ENCODE measurements at regions not wholly inside any gene's neighbourhood (a gene's known extent, or its start where the extent isn't known, plus 50 kb on each side); places are given as distances from the start of the nearest gene placed in this dataset.
"Not testable (repeated sequence)": the region's sequence is repeated elsewhere in the genome, so short reads cannot be mapped to it uniquely, and the experiment has no call there.

- DNase-seq (ENCODE audit: low spot score in 2 of 2) = no peak
- 96 to 97% methylated on average over 2 of the region's 2 CpGs for WGBS, 2 donors
- TF ChIP-seq CTCF (IDR thresholded peaks at IDR 0.05) = no peak
- TF ChIP-seq POLR2A (IDR thresholded peaks at IDR 0.05) = no peak
- intact Hi-C loops (cut with DNase I; ENCODE audit: low total_unique reads) = no loop called here
- no peak overlapping the region for H3K4me3 ChIP-seq (ENCODE audit: low read depth, poor library complexity, severe bottlenecking)
Observed at GRCh38 chr11:109667719-109668118, 245.7 kb downstream of the C11orf87 start.

GRCh38 chr11:109668973-109669634 lies 247.1 kb downstream of the C11orf87 start:
- no peak for DNase-seq (ENCODE audit: low spot score in 2 of 2)
- intact Hi-C loops (cut with DNase I; ENCODE audit: low total_unique reads) = no loop called here
- H3K4me3 ChIP-seq (ENCODE audit: low read depth, poor library complexity, severe bottlenecking) = no peak overlapping the region
- TF ChIP-seq POLR2A (IDR thresholded peaks at IDR 0.05) (no peak), CTCF (IDR thresholded peaks at IDR 0.05) (no peak)
- WGBS, 2 donors = 42 to 53% methylated on average over 2 of the region's 2 CpGs

- intact Hi-C loops (cut with DNase I; ENCODE audit: low total_unique reads) = no loop called here
- H3K4me3 ChIP-seq (ENCODE audit: low read depth, poor library complexity, severe bottlenecking) = no peak overlapping the region
- TF ChIP-seq CTCF (IDR thresholded peaks at IDR 0.05) = no peak
- no peak for TF ChIP-seq POLR2A (IDR thresholded peaks at IDR 0.05)
- DNase-seq (ENCODE audit: low spot score in 2 of 2) = no peak
Observed at GRCh38 chr11:109677231-109677630, 255.2 kb downstream of the C11orf87 start.

- TF ChIP-seq CTCF (IDR thresholded peaks at IDR 0.05) = no peak
- TF ChIP-seq POLR2A (IDR thresholded peaks at IDR 0.05) = no peak
- H3K4me3 ChIP-seq (ENCODE audit: low read depth, poor library complexity, severe bottlenecking) = no peak overlapping the region
- no peak for DNase-seq (ENCODE audit: low spot score in 2 of 2)
- intact Hi-C loops (cut with DNase I; ENCODE audit: low total_unique reads) = no loop called here
Observed at GRCh38 chr11:109677876-109678275, 255.9 kb downstream of the C11orf87 start.

- no peak for DNase-seq (ENCODE audit: low spot score in 2 of 2)
- intact Hi-C loops (cut with DNase I; ENCODE audit: low total_unique reads) = no loop called here
- TF ChIP-seq CTCF (IDR thresholded peaks at IDR 0.05) (no peak), POLR2A (IDR thresholded peaks at IDR 0.05) (no peak)
- no peak overlapping the region for H3K4me3 ChIP-seq (ENCODE audit: low read depth, poor library complexity, severe bottlenecking)
Observed at GRCh38 chr11:109680127-109680526, 258.1 kb downstream of the C11orf87 start.

GRCh38 chr11:109682788-109683187 lies 260.8 kb downstream of the C11orf87 start:
- DNase-seq (ENCODE audit: low spot score in 2 of 2); intact Hi-C loops (cut with DNase I; ENCODE audit: low total_unique reads); H3K4me3 ChIP-seq (ENCODE audit: low read depth, poor library complexity, severe bottlenecking): not testable (repeated sequence)
- WGBS, 2 donors = 93 to 100% methylated on average over 1 of the region's 1 CpG
